Fibroblast of the aortic adventitia (primary cell): ENCODE measurements at regions not wholly inside any gene's neighbourhood (a gene's known extent, or its start where the extent isn't known, plus 50 kb on each side); places are given as distances from the start of the nearest gene placed in this dataset.

Experiments
- DNase-seq: peaks from one replicate; pipeline ENCODE4 v3.0.0-alpha.2; 2010; ENCODE audit warnings: low read depth
- H3K4me3 ChIP-seq: 2 replicates; pipeline ENCODE4 v1.5.1; 2011; ENCODE audit warnings: low read depth, mild to moderate bottlenecking, control low read depth, low read length, moderate library complexity
- TF ChIP-seq, protein P1 (sequence below): IDR thresholded peaks from 2 replicates; pipeline ENCODE4 v1.5.1; 2011; ENCODE audit warnings: mild to moderate bottlenecking, low read length, control low read depth, inconsistent platforms; ENCODE audit not compliant: insufficient read depth

GRCh38 chrX:69309074-69309792 lies 144.0 kb upstream of the PJA1 start:
- no peak for DNase-seq
- TF ChIP-seq, protein P1, sequence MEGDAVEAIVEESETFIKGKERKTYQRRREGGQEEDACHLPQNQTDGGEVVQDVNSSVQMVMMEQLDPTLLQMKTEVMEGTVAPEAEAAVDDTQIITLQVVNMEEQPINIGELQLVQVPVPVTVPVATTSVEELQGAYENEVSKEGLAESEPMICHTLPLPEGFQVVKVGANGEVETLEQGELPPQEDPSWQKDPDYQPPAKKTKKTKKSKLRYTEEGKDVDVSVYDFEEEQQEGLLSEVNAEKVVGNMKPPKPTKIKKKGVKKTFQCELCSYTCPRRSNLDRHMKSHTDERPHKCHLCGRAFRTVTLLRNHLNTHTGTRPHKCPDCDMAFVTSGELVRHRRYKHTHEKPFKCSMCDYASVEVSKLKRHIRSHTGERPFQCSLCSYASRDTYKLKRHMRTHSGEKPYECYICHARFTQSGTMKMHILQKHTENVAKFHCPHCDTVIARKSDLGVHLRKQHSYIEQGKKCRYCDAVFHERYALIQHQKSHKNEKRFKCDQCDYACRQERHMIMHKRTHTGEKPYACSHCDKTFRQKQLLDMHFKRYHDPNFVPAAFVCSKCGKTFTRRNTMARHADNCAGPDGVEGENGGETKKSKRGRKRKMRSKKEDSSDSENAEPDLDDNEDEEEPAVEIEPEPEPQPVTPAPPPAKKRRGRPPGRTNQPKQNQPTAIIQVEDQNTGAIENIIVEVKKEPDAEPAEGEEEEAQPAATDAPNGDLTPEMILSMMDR = no peak
- no peak overlapping the region for H3K4me3 ChIP-seq

DNA sequence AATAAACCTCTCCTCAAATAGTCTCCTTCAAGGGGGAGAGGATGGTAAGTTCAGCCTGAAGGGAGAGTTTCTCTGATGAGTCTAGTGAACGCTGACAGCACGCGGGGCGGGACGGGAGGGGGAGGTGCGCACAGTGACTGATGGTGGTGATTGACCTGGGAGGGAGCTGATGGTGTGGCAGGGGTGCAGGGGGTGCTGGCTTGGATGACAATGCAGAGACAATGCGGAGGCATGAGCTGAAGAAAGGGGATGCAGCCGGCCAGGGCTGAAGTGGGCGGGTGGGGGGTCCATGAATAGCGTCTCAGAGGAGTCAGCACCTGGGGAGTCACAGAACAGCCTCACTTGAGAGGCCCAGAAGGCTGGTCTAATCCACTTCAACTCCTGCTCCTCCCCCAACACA lies 142.5 kb upstream of the PJA1 start:
- TF ChIP-seq, protein P1 = no peak
- no peak for DNase-seq
- H3K4me3 ChIP-seq = no peak overlapping the region

GRCh38 chrX:69307029-69307428 lies 141.8 kb upstream of the PJA1 start:
- no peak for DNase-seq
- H3K4me3 ChIP-seq = no peak overlapping the region

GRCh38 chrX:69306063-69306404 lies 140.8 kb upstream of the PJA1 start:
- DNase-seq = no peak
- TF ChIP-seq, protein P1 = no peak

More at GRCh38 chrX:69307029-69307428, 141.8 kb upstream of the PJA1 start:
- TF ChIP-seq, protein P1 = no peak

DNA sequence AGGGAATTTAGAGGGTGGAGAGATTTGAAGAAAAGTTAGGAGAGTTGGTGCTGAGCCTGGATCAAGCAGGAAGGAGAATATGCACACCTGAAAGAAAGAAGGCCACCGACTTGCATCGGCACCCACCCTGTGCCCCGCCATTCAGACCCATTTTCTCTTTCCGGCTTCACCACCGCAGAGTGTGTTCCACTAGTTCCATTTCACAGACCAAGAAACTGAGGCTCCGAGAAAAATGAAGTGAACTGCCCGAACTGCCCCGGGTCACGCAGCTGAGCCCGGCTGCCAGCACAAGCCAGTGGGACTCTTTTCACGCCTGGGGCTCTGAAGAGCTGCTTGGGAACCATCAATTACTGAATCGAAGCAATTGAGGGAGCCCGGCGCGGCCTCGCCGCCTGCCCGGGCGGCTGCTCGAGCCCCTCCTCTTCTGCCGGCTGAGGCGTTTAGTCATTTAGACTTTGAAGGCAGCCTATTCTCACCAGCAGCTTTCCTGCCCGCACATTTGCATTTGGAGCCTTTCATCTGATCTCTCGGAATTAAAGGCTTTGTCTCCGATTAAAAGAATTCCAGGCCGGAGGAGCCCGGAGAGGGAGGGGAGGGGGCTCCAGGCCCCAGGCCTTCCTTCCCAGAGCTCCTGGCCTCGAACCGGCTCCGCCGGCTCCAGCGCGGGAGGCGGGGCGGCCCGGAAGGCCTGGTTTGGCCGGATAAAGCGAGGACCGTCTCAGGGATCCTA lies 140.2 kb upstream of the PJA1 start:
- no peak overlapping the region for H3K4me3 ChIP-seq
- DNase-seq = no peak
- TF ChIP-seq, protein P1 = no peak

More at GRCh38 chrX:69306063-69306404, 140.8 kb upstream of the PJA1 start:
- no peak overlapping the region for H3K4me3 ChIP-seq

GRCh38 chrX:69303231-69303630 lies 138.0 kb upstream of the PJA1 start:
- TF ChIP-seq, protein P1 = no peak
- DNase-seq = no peak
- H3K4me3 ChIP-seq = no peak overlapping the region
